Fibroblast of skin of left biceps (primary cell): ENCODE measurements at regions not wholly inside any gene's neighbourhood (a gene's known extent, or its start where the extent isn't known, plus 50 kb on each side); places are given as distances from the start of the nearest gene placed in this dataset.

Experiments
- DNase-seq, 2 experiments: peaks; one replicate each; pipeline ENCODE4 v3.0.0-alpha.2; 2013; ENCODE audit warnings: low read depth in 2 of 2

GRCh38 chr15:62697636-62698035 lies 344.9 kb upstream of the TPM1 start:
- no peak for DNase-seq

GRCh38 chr15:62698646-62699045 lies 343.9 kb upstream of the TPM1 start:
- DNase-seq = no peak

GRCh38 chr15:62706317-62706716 lies 336.2 kb upstream of the TPM1 start:
- no peak for DNase-seq

- no peak for DNase-seq
Measured at GRCh38 chr15:62708470-62708869, 334.1 kb upstream of the TPM1 start.

GRCh38 chr15:62709261-62709660 lies 333.3 kb upstream of the TPM1 start:
- no peak for DNase-seq

GRCh38 chr15:62711691-62712454 lies 330.7 kb upstream of the TPM1 start:
- no peak for DNase-seq

- DNase-seq = no peak
Measured at GRCh38 chr15:62712455-62712839, 330.1 kb upstream of the TPM1 start.

GRCh38 chr15:62715946-62716345 lies 326.6 kb upstream of the TPM1 start:
- DNase-seq = no peak

- no peak for DNase-seq
Measured at GRCh38 chr15:62717496-62717895, 325.1 kb upstream of the TPM1 start.

- DNase-seq = no peak
Measured at GRCh38 chr15:62719316-62719715, 323.2 kb upstream of the TPM1 start.

GRCh38 chr15:62722237-62722636 lies 320.3 kb upstream of the TPM1 start:
- no peak for DNase-seq

- DNase-seq = no peak
Measured at GRCh38 chr15:62726461-62726860, 316.1 kb upstream of the TPM1 start.

- no peak for DNase-seq
Measured at GRCh38 chr15:62727501-62727900, 315.0 kb upstream of the TPM1 start.

- DNase-seq = no peak
Measured at GRCh38 chr15:62730825-62731224, 311.7 kb upstream of the TPM1 start.

GRCh38 chr15:62732078-62732477 lies 310.5 kb upstream of the TPM1 start:
- DNase-seq = no peak

- DNase-seq = no peak
Measured at GRCh38 chr15:62734706-62735105, 307.8 kb upstream of the TPM1 start.

- no peak for DNase-seq
Measured at GRCh38 chr15:62736756-62737155, 305.8 kb upstream of the TPM1 start.

- DNase-seq = no peak
Measured at GRCh38 chr15:62737551-62737950, 305.0 kb upstream of the TPM1 start.

- DNase-seq = no peak
Measured at GRCh38 chr15:62739082-62739481, 303.5 kb upstream of the TPM1 start.

GRCh38 chr15:62739507-62739906 lies 303.0 kb upstream of the TPM1 start:
- no peak for DNase-seq

GRCh38 chr15:62740141-62741004 lies 302.2 kb upstream of the TPM1 start:
- DNase-seq = no peak

- DNase-seq = no peak
Measured at GRCh38 chr15:62741106-62741505, 301.4 kb upstream of the TPM1 start.
